ENCODE measurements at regions not wholly inside any gene's neighbourhood (a gene's known extent, or its start where the extent isn't known, plus 50 kb on each side); places are given as distances from the start of the nearest gene placed in this dataset.

- FAIRE-seq (no peak), DNase-seq (ENCODE audit: low read depth, low spot score) (no peak)
- Histone ChIP-seq H3K79me2 (ENCODE audit: control insufficient read depth, insufficient read depth, low read length) (no peaks in the 10 kb centered on the region), H3K27ac (ENCODE audit: insufficient read depth, low read depth, low read length) (no peak overlapping the region), H3K9me1 (replicated peaks; ENCODE audit: control insufficient read depth, extremely low read depth, insufficient read depth, low read length) (no peaks in the 10 kb centered on the region), H4K20me1 (replicated peaks; ENCODE audit: control insufficient read depth, extremely low read depth, insufficient read depth, low read length) (no peaks in the 10 kb centered on the region), H3K9me3 (replicated peaks; ENCODE audit: control insufficient read depth, insufficient read depth, low read length) (no peaks in the 10 kb centered on the region), H3K36me3 (ENCODE audit: control insufficient read depth in 2 of 2, extremely low read depth in 1 of 2, insufficient read depth in 2 of 2, low read length in 2 of 2) (no peaks in the 10 kb centered on the region), H3K4me1 (ENCODE audit: control insufficient read depth, extremely low read depth, insufficient read depth, low read length) (no peaks in the 10 kb centered on the region), H3K9ac (replicated peaks; ENCODE audit: extremely low read depth, insufficient read depth, low read length) (no peak overlapping the region), H3K4me3 (replicated peaks in 1 of 3; ENCODE audit: insufficient read depth in 1 of 3, low read depth in 1 of 3, low read length in 3 of 3) (no peak overlapping the region), H3K27me3 (ENCODE audit: control insufficient read depth in 2 of 2, insufficient read depth in 2 of 2, low read length in 2 of 2) (no peaks in the 10 kb centered on the region), H3K4me2 (ENCODE audit: insufficient read depth, low read length) (no peak overlapping the region), H2AFZ (ENCODE audit: low read depth, low read length) (no peak overlapping the region)
- dilution Hi-C loops (cut with MboI; ENCODE audit: extremely low pct_ligation_motif_present, low sequenced_read_pairs): no loop called here
- ChIA-PET POLR2A (no interaction called here), CTCF (no interaction called here)
- intact Hi-C loops (cut with micrococcal nuclease): no loop called here
- TF ChIP-seq FOS (IDR thresholded peaks at IDR 0.05; ENCODE audit: borderline replicate concordance, insufficient read depth, low read length) (peak; percentile 29), EZH2 (IDR thresholded peaks at IDR 0.05; ENCODE audit: borderline replicate concordance, low read depth, low read length, severe bottlenecking) (no peak)
- BruUV-seq (replicated peaks): no TSS peak
Measured at GRCh38 chr10:62885684-62886461, 69.7 kb upstream of the EGR2 start.

DNA sequence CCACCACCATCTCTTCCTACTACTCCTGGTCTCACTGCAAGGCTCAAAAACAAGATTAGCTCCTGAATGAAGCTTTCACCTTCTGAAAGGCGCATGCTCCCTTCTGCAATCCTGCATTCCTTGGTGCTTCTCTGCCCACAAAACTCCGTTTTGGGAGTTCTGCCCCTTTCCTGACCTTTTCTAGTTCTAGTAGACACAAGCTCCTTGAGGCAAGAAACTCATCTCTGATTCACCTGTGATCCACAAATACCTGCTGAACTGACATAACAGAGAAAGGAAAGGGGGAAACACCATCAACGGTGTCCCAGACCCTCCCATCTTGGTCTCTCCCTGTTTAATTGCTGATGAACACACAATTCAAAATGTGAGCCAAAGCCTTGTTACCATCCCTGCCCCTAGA, 64.0 kb upstream of the EGR2 start:
- TF ChIP-seq GATA2 (IDR thresholded peaks at IDR 0.05; ENCODE audit: insufficient read depth, insufficient read length, low read depth, low read length) (no peak), POLR2AphosphoS5 (IDR thresholded peaks at IDR 0.05; ENCODE audit: insufficient read depth, low read depth, low read length) (no peak), EZH2 (IDR thresholded peaks at IDR 0.05; ENCODE audit: borderline replicate concordance, low read depth, low read length, severe bottlenecking) (no peak), FOS (IDR thresholded peaks at IDR 0.05; ENCODE audit: borderline replicate concordance, insufficient read depth, low read length) (no peak), JUN (IDR thresholded peaks at IDR 0.05; ENCODE audit: borderline replicate concordance, insufficient read depth, insufficient read length, low read depth) (no peak), POLR2A (IDR thresholded peaks at IDR 0.05; ENCODE audit: low read depth, low read length) (no peak), MYC (IDR thresholded peaks at IDR 0.05; ENCODE audit: low read depth, low read length) (no peak)
- TF ChIP-seq, protein P1, sequence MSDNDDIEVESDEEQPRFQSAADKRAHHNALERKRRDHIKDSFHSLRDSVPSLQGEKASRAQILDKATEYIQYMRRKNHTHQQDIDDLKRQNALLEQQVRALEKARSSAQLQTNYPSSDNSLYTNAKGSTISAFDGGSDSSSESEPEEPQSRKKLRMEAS (IDR thresholded peaks at IDR 0.05; ENCODE audit: insufficient read depth, insufficient read length): no peak
- H3K27me3 ChIP-seq (ENCODE audit: control insufficient read depth in 2 of 2, insufficient read depth in 2 of 2, low read length in 2 of 2): no peaks in the 10 kb centered on the region
- no peak overlapping the region for H2AFZ ChIP-seq (ENCODE audit: low read depth, low read length)
- FAIRE-seq (no peak), DNase-seq (ENCODE audit: low read depth, low spot score) (no peak)
- no peaks in the 10 kb centered on the region for H3K36me3 ChIP-seq (ENCODE audit: control insufficient read depth in 2 of 2, extremely low read depth in 1 of 2, insufficient read depth in 2 of 2, low read length in 2 of 2)
- no peaks in the 10 kb centered on the region for H3K4me1 ChIP-seq (ENCODE audit: control insufficient read depth, extremely low read depth, insufficient read depth, low read length)
- ChIA-PET CTCF (interaction anchor here (1.0 to 1.2 kb wide), 2 partner anchors 9 to 270 kb away, joined by 3 read pairs; no protein-coding TSS in a partner anchor), POLR2A (no interaction called here)
- intact Hi-C loops (cut with micrococcal nuclease): no loop called here
- H3K9me1 ChIP-seq (replicated peaks; ENCODE audit: control insufficient read depth, extremely low read depth, insufficient read depth, low read length): no peaks in the 10 kb centered on the region
- H4K20me1 ChIP-seq (replicated peaks; ENCODE audit: control insufficient read depth, extremely low read depth, insufficient read depth, low read length): no peaks in the 10 kb centered on the region
- no peaks in the 10 kb centered on the region for H3K9me3 ChIP-seq (replicated peaks; ENCODE audit: control insufficient read depth, insufficient read depth, low read length)
- no peaks in the 10 kb centered on the region for H3K79me2 ChIP-seq (ENCODE audit: control insufficient read depth, insufficient read depth, low read length)
- BruUV-seq (replicated peaks): no TSS peak
- no peak overlapping the region for H3K27ac ChIP-seq (ENCODE audit: insufficient read depth, low read depth, low read length)
- H3K9ac ChIP-seq (replicated peaks; ENCODE audit: extremely low read depth, insufficient read depth, low read length): no peak overlapping the region
- dilution Hi-C loops (cut with MboI; ENCODE audit: extremely low pct_ligation_motif_present, low sequenced_read_pairs): no loop called here
- H3K4me3 ChIP-seq (replicated peaks in 1 of 3; ENCODE audit: insufficient read depth in 1 of 3, low read depth in 1 of 3, low read length in 3 of 3): no peak overlapping the region
- H3K4me2 ChIP-seq (ENCODE audit: insufficient read depth, low read length): no peak overlapping the region

Measured in endothelial cell of umbilical vein (primary cell).